GM12878 (cell line): ENCODE measurements at regions not wholly inside any gene's neighbourhood (a gene's known extent, or its start where the extent isn't known, plus 50 kb on each side); places are given as distances from the start of the nearest gene placed in this dataset.

Experiments
- ATAC-seq: fragments of 200-7000 bp; cut with Tn5 transposase; 3 replicates; pipeline ENCODE4 v1.9.1; 2020; ENCODE audit warnings: mild to moderate bottlenecking, moderate library complexity
- BruUV-seq: library from RNA; stranded (reverse); fragments of 400-500 nt; replicated peaks from 2 replicates; lab custom pipeline; 2021; lab: Mats Ljungman, UMichigan
- CTCF ChIA-PET: fragments of 300-600 bp; sonication (Branson Sonifier 250); formaldehyde crosslinking; extraction: SDS; loops from one replicate; lab custom pipeline; 2021; ENCODE audit warnings: inconsistent platforms; lab: Yijun Ruan, JAX
- POLR2A ChIA-PET: fragments of 350-600 bp; formaldehyde crosslinking; extraction: SDS; loops from one replicate; lab custom pipeline; 2021; ENCODE audit warnings: inconsistent platforms; lab: Charles Lee
- RAD21 ChIA-PET: fragments of 300-600 bp; sonication (Branson Sonifier 250); formaldehyde crosslinking; loops from one replicate; lab custom pipeline; 2023; ENCODE audit warnings: antibody characterized with exemption; ENCODE audit not compliant: unreplicated experiment; lab: Charles Lee
- SMC1A ChIA-PET: fragments of 300-600 bp; sonication (Branson Sonifier 250); formaldehyde crosslinking; loops from one replicate; lab custom pipeline; 2023; ENCODE audit not compliant: unreplicated experiment, uncharacterized antibody; lab: Charles Lee
- DNase-seq: peaks from one replicate; pipeline ENCODE4 v3.0.0-alpha.2; 2011; ENCODE audit warnings: low read depth, low spot score
- FAIRE-seq: peaks from 3 replicates; lab custom pipeline; 2011; peaks lifted over from hg19 to GRCh38; lab: Jason Lieb, UNC
- H2AFZ ChIP-seq: 2 replicates; pipeline ENCODE4 v1.6.0; 2011; ENCODE audit warnings: low read depth, low read length, control low read depth; ENCODE audit not compliant: control insufficient read depth
- H3K27ac ChIP-seq: 2 replicates; pipeline ENCODE4 v1.5.1; 2011; ENCODE audit warnings: control low read depth; ENCODE audit not compliant: control insufficient read depth, insufficient read depth
- H3K27me3 ChIP-seq, 2 experiments: replicated peaks in 1 of 2; 2 replicates each; pipeline versions ENCODE4 v1.6.0 to v1.6.1; 2011; ENCODE audit warnings: low read length in 1 of 2; ENCODE audit not compliant: control insufficient read depth in 2 of 2, insufficient read depth in 2 of 2
- H3K36me3 ChIP-seq, 2 experiments: 2 replicates each; pipeline ENCODE4 v1.5.1; 2011; ENCODE audit warnings: low read length in 1 of 2; ENCODE audit not compliant: control insufficient read depth in 2 of 2, insufficient read depth in 2 of 2
- H3K4me1 ChIP-seq: 2 replicates; pipeline ENCODE4 v1.6.1; 2011; ENCODE audit warnings: mild to moderate bottlenecking, low read length, moderate library complexity, mixed read lengths; ENCODE audit not compliant: control insufficient read depth, insufficient read depth
- H3K4me2 ChIP-seq: 2 replicates; pipeline ENCODE4 v1.6.0; 2011; ENCODE audit warnings: control low read depth; ENCODE audit not compliant: control insufficient read depth, insufficient read depth
- H3K4me3 ChIP-seq: fragments of 200-600 bp; sonication (generic); 2 replicates; pipeline ENCODE4 v1.5.1; 2016
- H3K79me2 ChIP-seq: 2 replicates; pipeline ENCODE4 v1.6.0; 2011; ENCODE audit warnings: low read length; ENCODE audit not compliant: control insufficient read depth, insufficient read depth
- H3K9ac ChIP-seq: 2 replicates; pipeline ENCODE4 v1.8.0; 2011; ENCODE audit warnings: low read length, control low read depth, mixed read lengths; ENCODE audit not compliant: control insufficient read depth, insufficient read depth
- H3K9me3 ChIP-seq: replicated peaks from 3 replicates; pipeline ENCODE4 v1.5.1; 2011; ENCODE audit warnings: mild to moderate bottlenecking, low read length; ENCODE audit not compliant: control insufficient read depth, insufficient read depth
- H4K20me1 ChIP-seq: 2 replicates; pipeline ENCODE4 v1.6.0; 2011; ENCODE audit not compliant: control insufficient read depth, insufficient read depth
- ESRRA ChIP-seq: IDR thresholded peaks from 2 replicates; pipeline ENCODE4 v1.6.1; 2012; ENCODE audit warnings: mild to moderate bottlenecking, low read length, improper control_type of control experiment
- FOXM1 ChIP-seq: IDR thresholded peaks from 2 replicates; pipeline ENCODE4 v1.6.1; 2012; ENCODE audit warnings: low read depth, mild to moderate bottlenecking, inconsistent platforms, low read length, moderate library complexity
- MEF2B ChIP-seq: fragments of 450-650 bp; IDR thresholded peaks from 2 replicates; pipeline ENCODE4 v1.6.1; 2018; ENCODE audit warnings: mild to moderate bottlenecking, moderate library complexity; ENCODE audit not compliant: partially characterized antibody, poor library complexity, severe bottlenecking
- NFXL1 ChIP-seq: fragments of 450-650 bp; IDR thresholded peaks from 2 replicates; pipeline ENCODE4 v1.6.1; 2017; ENCODE audit warnings: antibody characterized with exemption, mild to moderate bottlenecking, borderline replicate concordance
- RAD51 ChIP-seq: fragments of 450-650 bp; IDR thresholded peaks from 2 replicates; pipeline ENCODE4 v1.6.1; 2016; ENCODE audit warnings: moderate library complexity, mild to moderate bottlenecking, inconsistent platforms
- TCF3 ChIP-seq: IDR thresholded peaks from 2 replicates; pipeline ENCODE4 v1.6.1; 2012; ENCODE audit warnings: low read depth, mild to moderate bottlenecking, low read length, borderline replicate concordance; ENCODE audit not compliant: insufficient read depth
- WGBS: methylation state at CpG from one replicate; pipeline ENCODE4 v1.1.6; 2016; ENCODE audit warnings: low lambda C conversion rate; ENCODE audit not compliant: insufficient replicate concordance, insufficient coverage; ENCODE audit errors: missing lambda C conversion rate; 5-methylcytosine and 5-hydroxymethylcytosine counted together
- in situ Hi-C: fragments of 300-500 bp; cut with MboI; formaldehyde crosslinking; loops from 9 replicates; pipeline ENCODE4 v1.14.3; 2018; ENCODE audit warnings: mixed read lengths
- intact Hi-C: fragments of 100-400 bp; cut with micrococcal nuclease; formaldehyde crosslinking; loops from one replicate; pipeline ENCODE4 v1.14.2; 2022; ENCODE audit not compliant: unreplicated experiment
- TF ChIP-seq, protein P1 (sequence below): fragments of 450-650 bp; formaldehyde crosslinking; IDR thresholded peaks from 2 replicates; pipeline ENCODE4 v1.4.0; 2022; ENCODE audit warnings: mild to moderate bottlenecking, moderate library complexity

- RAD21 ChIA-PET: no interaction called here
- in situ Hi-C loops (no loop called here), intact Hi-C loops (no loop called here)
- Histone ChIP-seq H3K9me3 (no peaks in the 10 kb centered on the region), H3K4me2 (no peak overlapping the region), H3K36me3 (no peaks in the 10 kb centered on the region), H3K4me1 (no peaks in the 10 kb centered on the region), H3K4me3 (no peak overlapping the region), H2AFZ (no peak overlapping the region), H3K79me2 (no peaks in the 10 kb centered on the region), H3K27me3 (no peaks in the 10 kb centered on the region), H3K27ac (no peak overlapping the region), H3K9ac (no peak overlapping the region), H4K20me1 (no peaks in the 10 kb centered on the region)
- SMC1A ChIA-PET: interaction anchor here (0.6 kb wide), 1 partner anchor 50 kb away, joined by 3 read pairs; no protein-coding TSS in a partner anchor
- BruUV-seq: no TSS peak
- no peak for ATAC-seq
- POLR2A ChIA-PET: no interaction called here
- DNase-seq: no peak
- FAIRE-seq: no peak
- CTCF ChIA-PET: no interaction called here
- 46% methylated on average over 8 of the region's 8 CpGs for WGBS
- TF ChIP-seq TCF3 (no peak), NFXL1 (no peak), FOXM1 (no peak), RAD51 (no peak), ESRRA (no peak), MEF2B (no peak)
- TF ChIP-seq, protein P1, sequence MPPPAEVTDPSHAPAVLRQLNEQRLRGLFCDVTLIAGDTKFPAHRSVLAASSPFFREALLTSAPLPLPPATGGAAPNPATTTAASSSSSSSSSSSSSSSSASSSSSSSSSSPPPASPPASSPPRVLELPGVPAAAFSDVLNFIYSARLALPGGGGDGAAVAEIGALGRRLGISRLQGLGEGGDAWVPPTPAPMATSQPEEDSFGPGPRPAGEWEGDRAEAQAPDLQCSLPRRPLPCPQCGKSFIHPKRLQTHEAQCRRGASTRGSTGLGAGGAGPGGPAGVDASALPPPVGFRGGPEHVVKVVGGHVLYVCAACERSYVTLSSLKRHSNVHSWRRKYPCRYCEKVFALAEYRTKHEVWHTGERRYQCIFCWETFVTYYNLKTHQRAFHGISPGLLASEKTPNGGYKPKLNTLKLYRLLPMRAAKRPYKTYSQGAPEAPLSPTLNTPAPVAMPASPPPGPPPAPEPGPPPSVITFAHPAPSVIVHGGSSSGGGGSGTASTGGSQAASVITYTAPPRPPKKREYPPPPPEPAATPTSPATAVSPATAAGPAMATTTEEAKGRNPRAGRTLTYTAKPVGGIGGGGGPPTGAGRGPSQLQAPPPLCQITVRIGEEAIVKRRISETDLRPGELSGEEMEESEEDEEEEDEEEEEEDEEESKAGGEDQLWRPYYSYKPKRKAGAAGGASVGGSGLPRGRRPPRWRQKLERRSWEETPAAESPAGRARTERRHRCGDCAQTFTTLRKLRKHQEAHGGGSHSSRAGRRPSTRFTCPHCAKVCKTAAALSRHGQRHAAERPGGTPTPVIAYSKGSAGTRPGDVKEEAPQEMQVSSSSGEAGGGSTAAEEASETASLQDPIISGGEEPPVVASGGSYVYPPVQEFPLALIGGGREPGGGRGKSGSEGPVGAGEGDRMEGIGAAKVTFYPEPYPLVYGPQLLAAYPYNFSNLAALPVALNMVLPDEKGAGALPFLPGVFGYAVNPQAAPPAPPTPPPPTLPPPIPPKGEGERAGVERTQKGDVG: no peak
Measured at GRCh38 chr6:10201606-10202510, 213.0 kb downstream of the TFAP2A start.
